Neural progenitor cell (in vitro differentiated cells): ENCODE measurements at regions not wholly inside any gene's neighbourhood (a gene's known extent, or its start where the extent isn't known, plus 50 kb on each side); places are given as distances from the start of the nearest gene placed in this dataset.

ENCODE experiments used
- DNase-seq: peaks from one replicate; pipeline ENCODE4 v3.0.0-alpha.2; 2016; ENCODE audit warnings: low spot score
- H2AFZ ChIP-seq: fragments of 200-600 bp; sonication (generic); replicated peaks from 2 replicates; pipeline ENCODE4 v1.6.1; 2016; ENCODE audit warnings: antibody characterized with exemption
- H3F3A ChIP-seq: fragments of 200-600 bp; sonication (generic); 2 replicates; pipeline ENCODE4 v1.6.1; 2016; ENCODE audit warnings: antibody characterized with exemption, low read depth
- H3K27ac ChIP-seq: fragments of 200-600 bp; sonication (generic); 2 replicates; pipeline ENCODE4 v1.5.1; 2016; ENCODE audit warnings: mild to moderate bottlenecking
- H3K27me3 ChIP-seq: fragments of 200-600 bp; sonication (generic); 2 replicates; pipeline ENCODE4 v1.6.1; 2016; ENCODE audit warnings: mild to moderate bottlenecking, moderate library complexity
- H3K36me3 ChIP-seq: fragments of 200-600 bp; sonication (generic); 2 replicates; pipeline ENCODE4 v1.5.1; 2016
- H3K4me1 ChIP-seq: fragments of 200-600 bp; sonication (generic); 2 replicates; pipeline ENCODE4 v1.6.1; 2016; ENCODE audit warnings: mixed run types
- H3K4me2 ChIP-seq: fragments of 200-600 bp; sonication (generic); 2 replicates; pipeline ENCODE4 v1.6.1; 2016
- H3K4me3 ChIP-seq: fragments of 200-600 bp; sonication (generic); 2 replicates; pipeline ENCODE4 v1.5.1; 2016
- H3K79me2 ChIP-seq: fragments of 200-600 bp; sonication (generic); 2 replicates; pipeline ENCODE4 v1.6.1; 2016; ENCODE audit warnings: low read depth
- H3K9ac ChIP-seq: fragments of 200-600 bp; sonication (generic); 2 replicates; pipeline ENCODE4 v1.6.1; 2016
- H3K9me3 ChIP-seq: fragments of 200-600 bp; sonication (generic); 2 replicates; pipeline ENCODE4 v1.5.1; 2016; ENCODE audit warnings: low read depth
- H4K20me1 ChIP-seq: fragments of 200-600 bp; sonication (generic); 2 replicates; pipeline ENCODE4 v1.6.1; 2016; ENCODE audit warnings: low read depth
- H3K27ac Mint-ChIP-seq: 3 replicates; pipeline ENCODE4 v1.8.0; 2021; ENCODE audit warnings: mixed read lengths
- H3K27me3 Mint-ChIP-seq: 2 replicates; pipeline ENCODE4 v1.8.0; 2022; ENCODE audit warnings: low read depth, mild to moderate bottlenecking, inconsistent platforms, moderate library complexity, mixed read lengths; ENCODE audit not compliant: insufficient read depth
- H3K36me3 Mint-ChIP-seq: 3 replicates; pipeline ENCODE4 v1.8.0; 2021; ENCODE audit warnings: mixed read lengths
- H3K4me1 Mint-ChIP-seq: 3 replicates; pipeline ENCODE4 v1.8.0; 2021; ENCODE audit warnings: mixed read lengths
- H3K4me3 Mint-ChIP-seq: 3 replicates; pipeline ENCODE4 v1.8.0; 2021; ENCODE audit warnings: mild to moderate bottlenecking, moderate library complexity, mixed read lengths
- H3K9me3 Mint-ChIP-seq: 3 replicates; pipeline ENCODE4 v1.8.0; 2020; ENCODE audit warnings: mixed read lengths
- CTCF ChIP-seq: fragments of 200-600 bp; sonication (generic); IDR thresholded peaks from 2 replicates; pipeline ENCODE4 v1.5.1; 2017; ENCODE audit warnings: antibody characterized with exemption, mild to moderate bottlenecking
- EZH2 ChIP-seq: fragments of 200-600 bp; sonication (generic); IDR thresholded peaks from 2 replicates; pipeline ENCODE4 v1.6.1; 2017; ENCODE audit warnings: antibody characterized with exemption, mild to moderate bottlenecking, moderate library complexity
- EZH2phosphoT487 ChIP-seq: fragments of 200-600 bp; sonication (generic); IDR thresholded peaks from 2 replicates; pipeline ENCODE4 v1.6.1; 2017; ENCODE audit warnings: antibody characterized with exemption

- peaks cover under 1% of the 10 kb centered on the region for H3K4me1 ChIP-seq
- H3K27me3 Mint-ChIP-seq, result no peaks in the 10 kb centered on the region
- no peak overlapping the region for H3K4me3 ChIP-seq
- no peaks in the 10 kb centered on the region for H3K36me3 Mint-ChIP-seq
- no peak overlapping the region for H3K27ac ChIP-seq
- H3K27me3 ChIP-seq, result no peaks in the 10 kb centered on the region
- no peaks in the 10 kb centered on the region for H3K36me3 ChIP-seq
- H4K20me1 ChIP-seq, result no peaks in the 10 kb centered on the region
- H3K4me3 Mint-ChIP-seq, result no peak overlapping the region
- no peak overlapping the region for H3K27ac Mint-ChIP-seq
- H3K9me3 ChIP-seq, result no peaks in the 10 kb centered on the region
- H3K9ac ChIP-seq, result no peak overlapping the region
- H3K9me3 Mint-ChIP-seq, result no peaks in the 10 kb centered on the region
- no peak for DNase-seq
- no peak for TF ChIP-seq CTCF
- TF ChIP-seq EZH2, result no peak
- no peak for TF ChIP-seq EZH2phosphoT487
- peaks cover 2% of the 10 kb centered on the region for H3K4me1 Mint-ChIP-seq
- H3K4me2 ChIP-seq, result no peak overlapping the region
- H3K79me2 ChIP-seq, result no peaks in the 10 kb centered on the region
- no peaks in the 10 kb centered on the region for H3F3A ChIP-seq
- no peak overlapping the region for H2AFZ ChIP-seq
These were observed 547.0 kb downstream of the NUP35 start for GRCh38 chr2:183671233-183671632.

GRCh38 chr2:183678908-183679307 lies 554.7 kb downstream of the NUP35 start:
- TF ChIP-seq EZH2, result no peak
- H3K4me1 Mint-ChIP-seq, result no peaks in the 10 kb centered on the region
- Histone ChIP-seq H2AFZ (peak overlapping the region; percentile 5), H3K36me3 (no peaks in the 10 kb centered on the region), H3K79me2 (no peaks in the 10 kb centered on the region), H3K9me3 (no peaks in the 10 kb centered on the region), H3K4me1 (peaks cover 7% of the 10 kb centered on the region), H3K27me3 (no peaks in the 10 kb centered on the region), H3K4me2 (no peak overlapping the region), H3K4me3 (no peak overlapping the region), H3F3A (no peaks in the 10 kb centered on the region), H3K9ac (no peak overlapping the region), H4K20me1 (no peaks in the 10 kb centered on the region), H3K27ac (no peak overlapping the region)
- H3K4me3 Mint-ChIP-seq, result no peak overlapping the region
- no peaks in the 10 kb centered on the region for H3K27me3 Mint-ChIP-seq
- no peaks in the 10 kb centered on the region for H3K36me3 Mint-ChIP-seq
- no peaks in the 10 kb centered on the region for H3K9me3 Mint-ChIP-seq
- H3K27ac Mint-ChIP-seq, result no peak overlapping the region
- DNase-seq, result peak; percentile 18

GRCh38 chr2:183680573-183680972 lies 556.3 kb downstream of the NUP35 start:
- no peak overlapping the region for H3K4me3 ChIP-seq
- no peak for DNase-seq
- Mint-ChIP-seq H3K27ac (no peak overlapping the region), H3K4me1 (no peaks in the 10 kb centered on the region), H3K4me3 (no peak overlapping the region), H3K36me3 (no peaks in the 10 kb centered on the region), H3K27me3 (no peaks in the 10 kb centered on the region), H3K9me3 (no peaks in the 10 kb centered on the region)
- H3K79me2 ChIP-seq, result no peaks in the 10 kb centered on the region
- no peaks in the 10 kb centered on the region for H3K36me3 ChIP-seq
- H4K20me1 ChIP-seq, result no peaks in the 10 kb centered on the region
- no peaks in the 10 kb centered on the region for H3F3A ChIP-seq
- H3K27me3 ChIP-seq, result no peaks in the 10 kb centered on the region
- H3K4me1 ChIP-seq, result peaks cover 7% of the 10 kb centered on the region
- no peak overlapping the region for H2AFZ ChIP-seq
- H3K27ac ChIP-seq, result no peak overlapping the region
- TF ChIP-seq EZH2phosphoT487, result no peak
- TF ChIP-seq EZH2, result no peak
- TF ChIP-seq CTCF, result no peak
- no peak overlapping the region for H3K4me2 ChIP-seq
- no peaks in the 10 kb centered on the region for H3K9me3 ChIP-seq
- no peak overlapping the region for H3K9ac ChIP-seq

GRCh38 chr2:183684686-183685085 lies 560.4 kb downstream of the NUP35 start:
- H3K4me3 ChIP-seq, result no peak overlapping the region
- H3K9ac ChIP-seq, result no peak overlapping the region
- H3K27me3 ChIP-seq, result no peaks in the 10 kb centered on the region
- no peak overlapping the region for H3K27ac ChIP-seq
- Mint-ChIP-seq H3K27ac (no peak overlapping the region), H3K4me3 (no peak overlapping the region), H3K4me1 (no peaks in the 10 kb centered on the region), H3K36me3 (no peaks in the 10 kb centered on the region), H3K9me3 (peaks cover 2% of the 10 kb centered on the region), H3K27me3 (no peaks in the 10 kb centered on the region)
- H4K20me1 ChIP-seq, result no peaks in the 10 kb centered on the region
- H3K4me2 ChIP-seq, result no peak overlapping the region
- H2AFZ ChIP-seq, result no peak overlapping the region
- H3F3A ChIP-seq, result no peaks in the 10 kb centered on the region
- TF ChIP-seq EZH2phosphoT487 (no peak), EZH2 (no peak), CTCF (no peak)
- no peaks in the 10 kb centered on the region for H3K36me3 ChIP-seq
- H3K9me3 ChIP-seq, result no peaks in the 10 kb centered on the region
- DNase-seq, result no peak
- H3K4me1 ChIP-seq, result no peaks in the 10 kb centered on the region
- H3K79me2 ChIP-seq, result no peaks in the 10 kb centered on the region
